Neural cell (in vitro differentiated cells): ENCODE measurements at regions not wholly inside any gene's neighbourhood (a gene's known extent, or its start where the extent isn't known, plus 50 kb on each side); places are given as distances from the start of the nearest gene placed in this dataset.

Experiments used
- H2AFZ ChIP-seq: fragments of 200-600, 300-800 bp; sonication (generic), shearing (Covaris generic); 2 replicates; pipeline ENCODE4 v1.6.0; 2014; ENCODE audit warnings: low read depth, mild to moderate bottlenecking, antibody characterized with exemption, low read length, moderate library complexity
- H3F3A ChIP-seq: fragments of 200-600 bp; shearing (Covaris generic); 2 replicates; pipeline ENCODE4 v1.6.1; 2016; ENCODE audit warnings: mild to moderate bottlenecking, moderate library complexity, mixed read lengths, antibody characterized with exemption, low read length; ENCODE audit not compliant: insufficient read depth, poor library complexity, severe bottlenecking
- H3K27ac ChIP-seq: fragments of 200-600, 300-800 bp; sonication (generic), shearing (Covaris generic); 2 replicates; pipeline ENCODE4 v1.5.1; 2014; ENCODE audit warnings: mild to moderate bottlenecking, low read length, moderate library complexity
- H3K27me3 ChIP-seq: fragments of 300-800, 200-600 bp; sonication (generic), shearing (Covaris generic); 2 replicates; pipeline ENCODE4 v1.6.0; 2014; ENCODE audit warnings: mild to moderate bottlenecking, low read depth, low read length, moderate library complexity; ENCODE audit not compliant: insufficient read depth
- H3K36me3 ChIP-seq: fragments of 300-800, 200-600 bp; sonication (generic), shearing (Covaris generic); 2 replicates; pipeline ENCODE4 v1.5.1; 2014; ENCODE audit warnings: mild to moderate bottlenecking, antibody characterized with exemption, low read length, moderate library complexity; ENCODE audit not compliant: insufficient read depth
- H3K4me2 ChIP-seq: fragments of 300-800, 200-600 bp; sonication (generic), shearing (Covaris generic); 2 replicates; pipeline ENCODE4 v1.6.0; 2014; ENCODE audit warnings: mild to moderate bottlenecking, low read length
- H3K4me3 ChIP-seq: fragments of 300-800, 200-600 bp; sonication (generic), shearing (Covaris generic); 2 replicates; pipeline ENCODE4 v1.5.1; 2014; ENCODE audit warnings: mild to moderate bottlenecking, low read length, moderate library complexity
- H3K79me2 ChIP-seq: fragments of 200-600 bp; shearing (Covaris generic); replicated peaks from 2 replicates; pipeline ENCODE4 v1.6.0; 2014; ENCODE audit warnings: mild to moderate bottlenecking, low read length, moderate library complexity; ENCODE audit not compliant: insufficient read depth
- H3K9ac ChIP-seq: fragments of 300-800, 200-600 bp; sonication (generic), shearing (Covaris generic); 2 replicates; pipeline ENCODE4 v1.6.1; 2016; ENCODE audit warnings: mild to moderate bottlenecking, low read length, mixed read lengths
- H3K9me2 ChIP-seq: fragments of 200-600 bp; shearing (Covaris generic); 2 replicates; pipeline ENCODE4 v1.6.1; 2016; ENCODE audit warnings: mild to moderate bottlenecking, low read length, mixed read lengths; ENCODE audit not compliant: insufficient read depth
- H3K9me3 ChIP-seq: fragments of 200-600, 300-800 bp; sonication (generic), shearing (Covaris generic); 2 replicates; pipeline ENCODE4 v1.6.1; 2016; ENCODE audit warnings: mild to moderate bottlenecking, mixed run types, low read length, moderate library complexity, mixed read lengths
- H4K20me1 ChIP-seq: fragments of 200-600 bp; shearing (Covaris generic); 2 replicates; pipeline ENCODE4 v1.6.1; 2016; ENCODE audit warnings: mild to moderate bottlenecking, mixed run types; ENCODE audit not compliant: insufficient read depth
- CTCF ChIP-seq: fragments of 450-650 bp; IDR thresholded peaks from 2 replicates; pipeline ENCODE4 v1.5.1; 2014; ENCODE audit warnings: antibody characterized with exemption, mild to moderate bottlenecking, moderate library complexity; ENCODE audit not compliant: poor library complexity, severe bottlenecking
- EP300 ChIP-seq: fragments of 450-650 bp; conservative IDR thresholded peaks from 2 replicates; pipeline ENCODE4 v1.6.1; 2014; ENCODE audit warnings: antibody characterized with exemption, mild to moderate bottlenecking, moderate library complexity; ENCODE audit not compliant: poor library complexity, severe bottlenecking
- EZH2 ChIP-seq: fragments of 200-600, 300-800 bp; shearing (Covaris generic), sonication (generic); IDR thresholded peaks from 2 replicates; pipeline ENCODE4 v1.6.1; 2014; ENCODE audit warnings: antibody characterized with exemption, low read length, borderline replicate concordance, mild to moderate bottlenecking; ENCODE audit not compliant: insufficient read depth, poor library complexity, severe bottlenecking
- MXI1 ChIP-seq: fragments of 450-650 bp; conservative IDR thresholded peaks from 2 replicates; pipeline ENCODE4 v1.6.1; 2014; ENCODE audit warnings: antibody characterized with exemption, mild to moderate bottlenecking; ENCODE audit not compliant: poor library complexity, severe bottlenecking
- POLR2AphosphoS5 ChIP-seq: IDR thresholded peaks from 2 replicates; pipeline ENCODE4 v1.6.1; 2012
- RAD21 ChIP-seq: fragments of 450-650 bp; conservative IDR thresholded peaks from 2 replicates; pipeline ENCODE4 v1.6.1; 2014; ENCODE audit warnings: antibody characterized with exemption, mild to moderate bottlenecking, moderate library complexity
- REST ChIP-seq: IDR thresholded peaks from 2 replicates; pipeline ENCODE4 v1.6.1; 2012; ENCODE audit warnings: borderline replicate concordance
- SMC3 ChIP-seq: fragments of 450-650 bp; conservative IDR thresholded peaks from 2 replicates; pipeline ENCODE4 v1.6.1; 2014; ENCODE audit warnings: antibody characterized with exemption, mild to moderate bottlenecking, moderate library complexity; ENCODE audit not compliant: poor library complexity
- TAF1 ChIP-seq: IDR thresholded peaks from 2 replicates; pipeline ENCODE4 v1.6.1; 2012; ENCODE audit warnings: low read depth

GRCh38 chr6:22468256-22468965, 101.0 kb upstream of the HDGFL1 start:
- no peak for TF ChIP-seq EP300
- TF ChIP-seq SMC3 = no peak
- Histone ChIP-seq H3K36me3 (no peaks in the 10 kb centered on the region), H4K20me1 (no peaks in the 10 kb centered on the region), H3K27ac (no peak overlapping the region), H3K9me3 (no peaks in the 10 kb centered on the region), H3K79me2 (no peaks in the 10 kb centered on the region), H3K9me2 (no peaks in the 10 kb centered on the region), H3K9ac (no peak overlapping the region), H3K4me3 (no peak overlapping the region), H3K27me3 (no peaks in the 10 kb centered on the region), H3F3A (no peaks in the 10 kb centered on the region), H2AFZ (no peak overlapping the region), H3K4me2 (no peak overlapping the region)

GRCh38 chr6:22470454-22471131, 98.8 kb upstream of the HDGFL1 start:
- no peak overlapping the region for H3K4me2 ChIP-seq
- no peaks in the 10 kb centered on the region for H3K79me2 ChIP-seq
- no peak overlapping the region for H3K9ac ChIP-seq
- no peaks in the 10 kb centered on the region for H4K20me1 ChIP-seq
- H3K9me3 ChIP-seq = no peaks in the 10 kb centered on the region
- no peak overlapping the region for H3K27ac ChIP-seq
- H2AFZ ChIP-seq = no peak overlapping the region
- no peaks in the 10 kb centered on the region for H3K36me3 ChIP-seq
- H3K4me3 ChIP-seq = no peak overlapping the region
- H3K9me2 ChIP-seq = no peaks in the 10 kb centered on the region
- TF ChIP-seq CTCF (no peak), TAF1 (no peak), REST (no peak), MXI1 (no peak), EZH2 (no peak), EP300 (no peak), POLR2AphosphoS5 (no peak), SMC3 (no peak), RAD21 (no peak)
- no peaks in the 10 kb centered on the region for H3K27me3 ChIP-seq
- H3F3A ChIP-seq = no peaks in the 10 kb centered on the region
